ENCODE measurements at regions not wholly inside any gene's neighbourhood (a gene's known extent, or its start where the extent isn't known, plus 50 kb on each side); places are given as distances from the start of the nearest gene placed in this dataset.

DNA sequence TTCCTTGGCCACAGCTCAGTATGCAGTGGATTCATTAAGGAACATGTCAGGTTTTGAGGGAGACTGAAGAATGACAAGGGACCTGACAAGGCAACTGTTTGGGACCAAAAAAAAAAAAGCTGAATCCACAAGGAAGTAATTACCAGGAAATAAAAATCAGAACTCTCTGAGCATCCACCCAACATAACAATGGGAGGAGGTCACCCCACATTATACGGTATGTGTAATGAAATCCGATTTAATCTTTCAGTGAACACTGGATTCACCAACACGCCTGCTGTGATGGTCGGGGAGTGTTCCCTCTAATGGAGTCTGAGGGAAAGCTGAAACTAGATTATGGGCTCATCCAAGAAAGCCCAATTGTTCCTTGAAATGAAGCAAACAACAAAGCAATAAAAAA lies 329.3 kb downstream of the ETAA1 start (continued):
- TF ChIP-seq, protein P1, sequence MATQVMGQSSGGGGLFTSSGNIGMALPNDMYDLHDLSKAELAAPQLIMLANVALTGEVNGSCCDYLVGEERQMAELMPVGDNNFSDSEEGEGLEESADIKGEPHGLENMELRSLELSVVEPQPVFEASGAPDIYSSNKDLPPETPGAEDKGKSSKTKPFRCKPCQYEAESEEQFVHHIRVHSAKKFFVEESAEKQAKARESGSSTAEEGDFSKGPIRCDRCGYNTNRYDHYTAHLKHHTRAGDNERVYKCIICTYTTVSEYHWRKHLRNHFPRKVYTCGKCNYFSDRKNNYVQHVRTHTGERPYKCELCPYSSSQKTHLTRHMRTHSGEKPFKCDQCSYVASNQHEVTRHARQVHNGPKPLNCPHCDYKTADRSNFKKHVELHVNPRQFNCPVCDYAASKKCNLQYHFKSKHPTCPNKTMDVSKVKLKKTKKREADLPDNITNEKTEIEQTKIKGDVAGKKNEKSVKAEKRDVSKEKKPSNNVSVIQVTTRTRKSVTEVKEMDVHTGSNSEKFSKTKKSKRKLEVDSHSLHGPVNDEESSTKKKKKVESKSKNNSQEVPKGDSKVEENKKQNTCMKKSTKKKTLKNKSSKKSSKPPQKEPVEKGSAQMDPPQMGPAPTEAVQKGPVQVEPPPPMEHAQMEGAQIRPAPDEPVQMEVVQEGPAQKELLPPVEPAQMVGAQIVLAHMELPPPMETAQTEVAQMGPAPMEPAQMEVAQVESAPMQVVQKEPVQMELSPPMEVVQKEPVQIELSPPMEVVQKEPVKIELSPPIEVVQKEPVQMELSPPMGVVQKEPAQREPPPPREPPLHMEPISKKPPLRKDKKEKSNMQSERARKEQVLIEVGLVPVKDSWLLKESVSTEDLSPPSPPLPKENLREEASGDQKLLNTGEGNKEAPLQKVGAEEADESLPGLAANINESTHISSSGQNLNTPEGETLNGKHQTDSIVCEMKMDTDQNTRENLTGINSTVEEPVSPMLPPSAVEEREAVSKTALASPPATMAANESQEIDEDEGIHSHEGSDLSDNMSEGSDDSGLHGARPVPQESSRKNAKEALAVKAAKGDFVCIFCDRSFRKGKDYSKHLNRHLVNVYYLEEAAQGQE (IDR thresholded peaks at IDR 0.05), result no peak
- TF ChIP-seq TAF1 (conservative IDR thresholded peaks at IDR 0.05), result no peak
- TF ChIP-seq RAD21 (IDR thresholded peaks at IDR 0.05), result no peak
- TF ChIP-seq, protein P2, sequence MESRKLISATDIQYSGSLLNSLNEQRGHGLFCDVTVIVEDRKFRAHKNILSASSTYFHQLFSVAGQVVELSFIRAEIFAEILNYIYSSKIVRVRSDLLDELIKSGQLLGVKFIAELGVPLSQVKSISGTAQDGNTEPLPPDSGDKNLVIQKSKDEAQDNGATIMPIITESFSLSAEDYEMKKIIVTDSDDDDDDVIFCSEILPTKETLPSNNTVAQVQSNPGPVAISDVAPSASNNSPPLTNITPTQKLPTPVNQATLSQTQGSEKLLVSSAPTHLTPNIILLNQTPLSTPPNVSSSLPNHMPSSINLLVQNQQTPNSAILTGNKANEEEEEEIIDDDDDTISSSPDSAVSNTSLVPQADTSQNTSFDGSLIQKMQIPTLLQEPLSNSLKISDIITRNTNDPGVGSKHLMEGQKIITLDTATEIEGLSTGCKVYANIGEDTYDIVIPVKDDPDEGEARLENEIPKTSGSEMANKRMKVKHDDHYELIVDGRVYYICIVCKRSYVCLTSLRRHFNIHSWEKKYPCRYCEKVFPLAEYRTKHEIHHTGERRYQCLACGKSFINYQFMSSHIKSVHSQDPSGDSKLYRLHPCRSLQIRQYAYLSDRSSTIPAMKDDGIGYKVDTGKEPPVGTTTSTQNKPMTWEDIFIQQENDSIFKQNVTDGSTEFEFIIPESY (IDR thresholded peaks at IDR 0.05), result no peak
- no peak for TF ChIP-seq HNF4G (IDR thresholded peaks at IDR 0.05)
- no peak for TF ChIP-seq NR2F2 (IDR thresholded peaks at IDR 0.05)
- TF ChIP-seq SP1 (IDR thresholded peaks at IDR 0.05), result no peak

DNA sequence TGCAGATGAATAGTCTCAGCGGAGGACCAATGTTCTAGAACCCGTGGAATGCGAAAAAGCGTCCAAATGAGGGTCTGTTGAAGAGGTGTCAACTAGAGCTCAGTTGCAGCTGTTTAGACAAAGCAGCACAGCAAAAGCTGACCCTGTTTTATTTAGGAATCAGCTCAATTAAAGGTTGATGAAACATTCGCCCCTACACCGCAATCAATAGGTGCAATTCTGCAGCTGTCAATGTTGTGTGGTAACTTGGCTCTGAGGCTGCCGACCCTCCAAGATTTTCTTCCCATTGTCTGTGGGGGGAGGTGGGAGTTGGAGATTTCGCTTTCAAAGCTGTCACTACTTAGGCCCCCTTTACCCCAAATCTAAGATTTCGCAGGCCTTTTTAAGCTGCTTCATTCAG lies 330.0 kb downstream of the ETAA1 start:
- Histone ChIP-seq H3K36me3 (ENCODE audit: control insufficient read depth in 4 of 4, insufficient read depth in 3 of 4, low read depth in 1 of 4, low read length in 3 of 4) (no peaks in the 10 kb centered on the region), H3K27me3 (ENCODE audit: control insufficient read depth in 4 of 4, insufficient read depth in 4 of 4, low read length in 3 of 4) (no peaks in the 10 kb centered on the region), H3K4me3 (ENCODE audit: low read depth in 1 of 3, low read length in 3 of 3) (no peak overlapping the region), H3K4me1 (ENCODE audit: control insufficient read depth in 4 of 4, insufficient read depth in 4 of 4, low read length in 3 of 4) (no peaks in the 10 kb centered on the region), H3K27ac (ENCODE audit: low read depth in 1 of 2, low read length in 2 of 2) (no peak overlapping the region), H3K9ac (ENCODE audit: low read depth in 1 of 2, low read length in 2 of 2) (no peak overlapping the region), H3K9me3 (ENCODE audit: control insufficient read depth in 4 of 4, low read length in 3 of 4) (no peaks in the 10 kb centered on the region)
- WGBS, result 78% methylated on average over 9 of the region's 9 CpGs
- TF ChIP-seq HNF4A (conservative IDR thresholded peaks at IDR 0.05) (no peak), FOXA1 (IDR thresholded peaks at IDR 0.05) (no peak), RAD21 (IDR thresholded peaks at IDR 0.05) (no peak), NR2F2 (IDR thresholded peaks at IDR 0.05) (no peak), YY1 (IDR thresholded peaks at IDR 0.05) (no peak), SP1 (IDR thresholded peaks at IDR 0.05) (no peak), GABPA (IDR thresholded peaks at IDR 0.05 in 1 of 2, conservative IDR thresholded peaks at IDR 0.05 in 1 of 2) (no peak), RXRA (IDR thresholded peaks at IDR 0.05) (no peak), EGR1 (IDR thresholded peaks at IDR 0.05; ENCODE audit: low read depth in 2 of 2) (no peak), FOXA2 (IDR thresholded peaks at IDR 0.05) (no peak), TAF1 (conservative IDR thresholded peaks at IDR 0.05) (no peak)
- TF ChIP-seq, protein P1 (IDR thresholded peaks at IDR 0.05), result no peak
- TF ChIP-seq, protein P2 (IDR thresholded peaks at IDR 0.05), result no peak
- TF ChIP-seq, protein P3, sequence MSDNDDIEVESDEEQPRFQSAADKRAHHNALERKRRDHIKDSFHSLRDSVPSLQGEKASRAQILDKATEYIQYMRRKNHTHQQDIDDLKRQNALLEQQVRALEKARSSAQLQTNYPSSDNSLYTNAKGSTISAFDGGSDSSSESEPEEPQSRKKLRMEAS (IDR thresholded peaks at IDR 0.05), result no peak
- TF ChIP-seq, protein P4, sequence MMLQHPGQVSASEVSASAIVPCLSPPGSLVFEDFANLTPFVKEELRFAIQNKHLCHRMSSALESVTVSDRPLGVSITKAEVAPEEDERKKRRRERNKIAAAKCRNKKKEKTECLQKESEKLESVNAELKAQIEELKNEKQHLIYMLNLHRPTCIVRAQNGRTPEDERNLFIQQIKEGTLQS (IDR thresholded peaks at IDR 0.05), result no peak
- no peak for DNase-seq (ENCODE audit: low spot score)
